HPDE6-E6E7 (cell line): ENCODE measurements at regions not wholly inside any gene's neighbourhood (a gene's known extent, or its start where the extent isn't known, plus 50 kb on each side); places are given as distances from the start of the nearest gene placed in this dataset.

ENCODE experiments used
- DNase-seq: peaks from one replicate; pipeline ENCODE4 v3.0.0; 2011; ENCODE audit warnings: missing footprints; ENCODE audit errors: extremely low spot score

GRCh38 chr6:40340957-40341356 lies 246.2 kb downstream of the LRFN2 start:
- DNase-seq: no peak

- no peak for DNase-seq
Observed at GRCh38 chr6:40340196-40340595, 247.0 kb downstream of the LRFN2 start.

GRCh38 chr6:40338306-40338705 lies 248.9 kb downstream of the LRFN2 start:
- DNase-seq: no peak

GRCh38 chr6:40336940-40337760 lies 250.0 kb downstream of the LRFN2 start:
- no peak for DNase-seq

GRCh38 chr6:40336296-40336695 lies 250.9 kb downstream of the LRFN2 start:
- no peak for DNase-seq

- no peak for DNase-seq
Observed at GRCh38 chr6:40334496-40335270, 252.5 kb downstream of the LRFN2 start.

- no peak for DNase-seq
Observed at GRCh38 chr6:40331545-40331944, 255.6 kb downstream of the LRFN2 start.

GRCh38 chr6:40330301-40330721 lies 256.9 kb downstream of the LRFN2 start:
- no peak for DNase-seq

- DNase-seq: no peak
Observed at GRCh38 chr6:40328986-40329545, 258.1 kb downstream of the LRFN2 start.

- DNase-seq: peak; percentile 54
Observed at GRCh38 chr6:40328386-40328985, 258.7 kb downstream of the LRFN2 start.

GRCh38 chr6:40326714-40327421 lies 260.3 kb downstream of the LRFN2 start:
- DNase-seq: no peak

- no peak for DNase-seq
Observed at GRCh38 chr6:40325791-40326190, 261.4 kb downstream of the LRFN2 start.

- no peak for DNase-seq
Observed at GRCh38 chr6:40325041-40325440, 262.1 kb downstream of the LRFN2 start.

- no peak for DNase-seq
Observed at GRCh38 chr6:40323881-40324634, 263.1 kb downstream of the LRFN2 start.

GRCh38 chr6:40322336-40322735 lies 264.8 kb downstream of the LRFN2 start:
- no peak for DNase-seq

- DNase-seq: no peak
Observed at GRCh38 chr6:40321616-40322015, 265.5 kb downstream of the LRFN2 start.

GRCh38 chr6:40320947-40321346 lies 266.2 kb downstream of the LRFN2 start:
- DNase-seq: no peak

GRCh38 chr6:40320441-40320840 lies 266.7 kb downstream of the LRFN2 start:
- DNase-seq: no peak

- no peak for DNase-seq
Observed at GRCh38 chr6:40319124-40319523, 268.0 kb downstream of the LRFN2 start.

- DNase-seq: no peak
Observed at GRCh38 chr6:40315060-40315459, 272.1 kb downstream of the LRFN2 start.

- no peak for DNase-seq
Observed at GRCh38 chr6:40313582-40313981, 273.6 kb downstream of the LRFN2 start.
